ENCODE measurements at regions not wholly inside any gene's neighbourhood (a gene's known extent, or its start where the extent isn't known, plus 50 kb on each side); places are given as distances from the start of the nearest gene placed in this dataset.

- TF ChIP-seq ATF2 (CRISPR knock-in tag; IDR thresholded peaks at IDR 0.05; ENCODE audit: borderline replicate concordance, low read depth) (no peak), ZNF423 (CRISPR knock-in tag; IDR thresholded peaks at IDR 0.05) (no peak), ARID4B (CRISPR knock-in tag; IDR thresholded peaks at IDR 0.05; ENCODE audit: borderline replicate concordance) (no peak), CTCF (IDR thresholded peaks at IDR 0.05) (no peak), ZNF121 (CRISPR knock-in tag; IDR thresholded peaks at IDR 0.05) (no peak), ZSCAN18 (CRISPR knock-in tag; IDR thresholded peaks at IDR 0.05) (no peak), E2F4 (CRISPR knock-in tag; IDR thresholded peaks at IDR 0.05; ENCODE audit: borderline replicate concordance, low read depth) (no peak), NR3C1 (CRISPR knock-in tag; conservative IDR thresholded peaks at IDR 0.05; ENCODE audit: low read depth) (no peak), AFF4 (CRISPR knock-in tag; IDR thresholded peaks at IDR 0.05; ENCODE audit: borderline replicate concordance) (no peak), ATF3 (CRISPR knock-in tag; conservative IDR thresholded peaks at IDR 0.05) (no peak)
Measured at GRCh38 chr15:27617013-27617412, 482.1 kb downstream of the OCA2 start.

Data from WTC11 (cell line).